K562 (cell line): ENCODE measurements at regions not wholly inside any gene's neighbourhood (a gene's known extent, or its start where the extent isn't known, plus 50 kb on each side); places are given as distances from the start of the nearest gene placed in this dataset.
A peak's percentile ranks its signal among the peaks of the same experiment; 100 is the strongest.

ENCODE experiments used
- ATAC-seq: fragments of 200-7000 bp; cut with Tn5 transposase; 3 replicates; pipeline ENCODE4 v1.9.1; 2020; ENCODE audit warnings: moderate library complexity
- BruUV-seq: library from RNA; stranded (reverse); fragments of 400-500 nt; replicated peaks from 2 replicates; lab custom pipeline; 2021; lab: Mats Ljungman, UMichigan
- CTCF ChIA-PET: fragments of 300-600 bp; formaldehyde crosslinking; extraction: SDS; loops from one replicate; lab custom pipeline; 2021; ENCODE audit warnings: low intra/inter-chr PET ratio; lab: Yijun Ruan, JAX
- POLR2A ChIA-PET: fragments of 300-600, 350-650 bp; sonication (Branson Sonifier 250); formaldehyde crosslinking; extraction: SDS; loops from one replicate; lab custom pipeline; 2021; ENCODE audit warnings: antibody characterized with exemption, inconsistent platforms; lab: Yijun Ruan, JAX
- DNase-seq, 4 experiments: peaks; one replicate each; pipeline versions ENCODE4 v3.0.0 to v3.0.0-alpha.2; 2011 to 2018; ENCODE audit warnings: low spot score in 3 of 4, mixed read lengths in 3 of 4; ENCODE audit errors: extremely low read depth in 1 of 4
- FAIRE-seq: peaks from 2 replicates; lab custom pipeline; 2011; peaks lifted over from hg19 to GRCh38; lab: Jason Lieb, UNC
- H2AFZ ChIP-seq: 2 replicates; pipeline ENCODE4 v1.6.0; 2011; ENCODE audit warnings: low read depth, low read length, control low read depth, inconsistent platforms
- H3K27ac ChIP-seq: fragments of 200-600 bp; 3 replicates; pipeline ENCODE4 v1.8.0; 2011; ENCODE audit warnings: low read depth, mild to moderate bottlenecking, control low read depth, inconsistent platforms, low read length, moderate library complexity, mixed read lengths; ENCODE audit errors: extremely low read depth
- H3K27me3 ChIP-seq, 2 experiments: fragments of 300-600 bp in 1 of 2; 2 replicates in 1 of 2; 3 replicates in 1 of 2; pipeline versions ENCODE4 v1.6.0 to v1.8.0; 2011; ENCODE audit warnings: inconsistent platforms in 2 of 2, low read length in 2 of 2, mild to moderate bottlenecking in 1 of 2, mixed read lengths in 1 of 2, moderate library complexity in 1 of 2; ENCODE audit not compliant: control insufficient read depth in 2 of 2, insufficient read depth in 2 of 2
- H3K36me3 ChIP-seq: fragments of 300-600 bp; 3 replicates; pipeline ENCODE4 v1.8.0; 2011; ENCODE audit warnings: mild to moderate bottlenecking, low read length, inconsistent platforms; ENCODE audit not compliant: control insufficient read depth, insufficient read depth
- H3K4me1 ChIP-seq, 2 experiments: fragments of 200-600 bp in 1 of 2; replicated peaks in 1 of 2; 2 replicates in 1 of 2; 3 replicates in 1 of 2; pipeline versions ENCODE4 v1.5.1 to v1.8.0; 2011; ENCODE audit warnings: inconsistent platforms in 2 of 2, low read length in 2 of 2, mild to moderate bottlenecking in 1 of 2, mixed read lengths in 1 of 2, moderate library complexity in 1 of 2; ENCODE audit not compliant: control insufficient read depth in 2 of 2, insufficient read depth in 2 of 2
- H3K4me2 ChIP-seq: 2 replicates; pipeline ENCODE4 v1.6.1; 2011; ENCODE audit warnings: low read length, control low read depth, inconsistent platforms, mixed read lengths; ENCODE audit not compliant: insufficient read depth
- H3K4me3 ChIP-seq: fragments of 200-600 bp; sonication (generic), shearing (Covaris generic); 2 replicates; pipeline ENCODE4 v1.5.1; 2016; ENCODE audit warnings: control low read depth, inconsistent platforms
- H3K79me2 ChIP-seq: fragments of 200-600 bp; 3 replicates; pipeline ENCODE4 v1.8.0; 2011; ENCODE audit warnings: low read length, inconsistent platforms; ENCODE audit not compliant: control insufficient read depth, insufficient read depth
- H3K9ac ChIP-seq, 2 experiments: 2 replicates each; pipeline versions ENCODE4 v1.6.0 to v1.6.1; 2011; ENCODE audit warnings: low read depth in 2 of 2, low read length in 2 of 2, control low read depth in 1 of 2, inconsistent platforms in 1 of 2, mild to moderate bottlenecking in 1 of 2, mixed read lengths in 1 of 2; ENCODE audit not compliant: insufficient read depth in 1 of 2
- H3K9me1 ChIP-seq: one replicate; pipeline ENCODE4 v1.6.0; 2011; ENCODE audit warnings: inconsistent platforms, mild to moderate bottlenecking, low read length, moderate library complexity; ENCODE audit not compliant: control insufficient read depth, insufficient read depth
- H3K9me3 ChIP-seq: replicated peaks from 2 replicates; pipeline ENCODE4 v1.5.1; 2011; ENCODE audit warnings: low read depth, low read length, inconsistent platforms; ENCODE audit not compliant: control insufficient read depth, insufficient read depth
- H4K20me1 ChIP-seq: replicated peaks from 2 replicates; pipeline ENCODE4 v1.6.1; 2011; ENCODE audit warnings: low read length, inconsistent platforms, mixed read lengths; ENCODE audit not compliant: control insufficient read depth, insufficient read depth
- AFF4 ChIP-seq: sonication (generic); formaldehyde crosslinking; IDR thresholded peaks from 2 replicates; pipeline ENCODE4 v1.8.0; 2023; ENCODE audit warnings: mild to moderate bottlenecking, missing genetic modification reagents
- CEBPG ChIP-seq, 3 experiments: fragments of 200-800 bp in 1 of 3; sonication (Bioruptor generic) in 1 of 3; sonication (generic) in 1 of 3; formaldehyde crosslinking in 1 of 3; IDR thresholded peaks in 2 of 3; conservative IDR thresholded peaks in 1 of 3; 2 replicates each; pipeline versions ENCODE4 v1.6.1 to v1.8.0; 2016 to 2022; ENCODE audit warnings: missing compliant biosample characterization in 2 of 3, missing genetic modification characterization in 2 of 3, mild to moderate bottlenecking in 1 of 3, missing genetic modification reagents in 1 of 3
- CREB1 ChIP-seq, 2 experiments: sonication (generic) in 1 of 2; formaldehyde crosslinking in 1 of 2; IDR thresholded peaks; 2 replicates each; pipeline versions ENCODE4 v1.6.1 to v1.8.0; 2012 to 2022; ENCODE audit warnings: inconsistent platforms in 1 of 2, mild to moderate bottlenecking in 1 of 2, missing genetic modification reagents in 1 of 2, moderate library complexity in 1 of 2
- DACH1 ChIP-seq: fragments of 450-650 bp; IDR thresholded peaks from 2 replicates; pipeline ENCODE4 v1.6.1; 2018; ENCODE audit not compliant: partially characterized antibody
- ELF2 ChIP-seq: fragments of 250-450 bp; sonication (Bioruptor Pico); IDR thresholded peaks from 2 replicates; pipeline ENCODE4 v1.5.0; 2021; ENCODE audit warnings: mild to moderate bottlenecking
- HES1 ChIP-seq: fragments of 450-650 bp; IDR thresholded peaks from 2 replicates; pipeline ENCODE4 v1.6.1; 2016; ENCODE audit warnings: low read depth, mild to moderate bottlenecking, moderate library complexity
- HMG20A ChIP-seq: fragments of 450-650 bp; formaldehyde crosslinking; conservative IDR thresholded peaks from 2 replicates; pipeline ENCODE4 v1.4.0; 2020; ENCODE audit warnings: mild to moderate bottlenecking, mixed read lengths
- KDM1A ChIP-seq, 2 experiments: fragments of 450-650 bp; IDR thresholded peaks; 2 replicates each; pipeline ENCODE4 v1.6.1; 2016; ENCODE audit warnings: mild to moderate bottlenecking in 2 of 2
- KLF16 ChIP-seq: IDR thresholded peaks from 2 replicates; pipeline ENCODE4 v1.6.1; 2016; ENCODE audit warnings: antibody characterized with exemption
- NR4A1 ChIP-seq, 2 experiments: fragments of 250-450 bp in 1 of 2; fragments of 450-650 bp in 1 of 2; sonication (Bioruptor Pico) in 1 of 2; IDR thresholded peaks; 2 replicates each; pipeline versions ENCODE4 v1.4.0 to v1.6.1; 2016 to 2020; ENCODE audit warnings: mild to moderate bottlenecking in 2 of 2, missing compliant biosample characterization in 1 of 2, missing genetic modification characterization in 1 of 2, moderate library complexity in 1 of 2
- TCF3 ChIP-seq: sonication (generic); formaldehyde crosslinking; IDR thresholded peaks from 2 replicates; pipeline ENCODE4 v1.4.0; 2020; ENCODE audit warnings: mild to moderate bottlenecking, missing genetic modification reagents
- WGBS: fragments of 100-300 bp; shearing (Covaris generic); methylation state at CpG from one replicate; pipeline ENCODE4 v1.1.6; 2016; ENCODE audit warnings: low coverage, mixed read lengths; ENCODE audit not compliant: insufficient coverage; ENCODE audit errors: missing lambda C conversion rate; 5-methylcytosine and 5-hydroxymethylcytosine counted together
- in situ Hi-C: fragments of 300-500 bp; cut with MboI; formaldehyde crosslinking; loops from 4 replicates; pipeline ENCODE4 v1.15.0; 2018; ENCODE audit warnings: inconsistent platforms, mixed read lengths
- intact Hi-C: fragments of 100-400 bp; cut with micrococcal nuclease; formaldehyde crosslinking; loops from 2 replicates; pipeline ENCODE4 v1.14.2; 2022

GRCh38 chr3:17947833-17948232 lies 205.4 kb upstream of the TBC1D5 start:
- BruUV-seq, result no TSS peak
- CTCF ChIA-PET, result no interaction called here
- Histone ChIP-seq H4K20me1 (no peaks in the 10 kb centered on the region), H3K4me3 (no peak overlapping the region), H3K27ac (no peak overlapping the region), H3K9me1 (no peaks in the 10 kb centered on the region), H2AFZ (no peak overlapping the region), H3K4me1 (peaks cover 0 to 9% of the 10 kb centered on the region in 2 experiments; a peak in 2 of 5 replicates), H3K79me2 (no peaks in the 10 kb centered on the region), H3K9me3 (no peaks in the 10 kb centered on the region), H3K9ac (no peak overlapping the region), H3K4me2 (no peak overlapping the region), H3K27me3 (no peaks in the 10 kb centered on the region; a peak in 1 of 5 replicates), H3K36me3 (no peaks in the 10 kb centered on the region)
- intact Hi-C loops, result no loop called here
- no peak for ATAC-seq
- no peak for DNase-seq
- no peak for FAIRE-seq
- POLR2A ChIA-PET, result no interaction called here
- in situ Hi-C loops, result no loop called here
- TF ChIP-seq ELF2 (CRISPR knock-in tag) (no peak), CEBPG (CRISPR knock-in tag; IDR thresholded peaks at IDR 0.05) (no peak), CEBPG (tag; conservative IDR thresholded peaks at IDR 0.05 in 1 of 2, IDR thresholded peaks at IDR 0.05 in 1 of 2) (peak; percentile 64 to 69; a peak in 2 of 4 replicates)

GRCh38 chr3:17946619-17947018 lies 204.2 kb upstream of the TBC1D5 start:
- H3K36me3 ChIP-seq, result no peaks in the 10 kb centered on the region
- peaks cover 0 to 9% of the 10 kb centered on the region in 2 experiments; a peak in 2 of 5 replicates for H3K4me1 ChIP-seq
- in situ Hi-C loops (no loop called here), intact Hi-C loops (no loop called here)
- DNase-seq (peak in 2 of 4 experiments; percentile 38 to 72), ATAC-seq (peak; percentile 82), FAIRE-seq (no peak)
- under 1% methylated on average over 6 of the region's 6 CpGs for WGBS
- H4K20me1 ChIP-seq, result no peaks in the 10 kb centered on the region
- H2AFZ ChIP-seq, result no peak overlapping the region
- no peak overlapping the region for H3K27ac ChIP-seq
- H3K9me1 ChIP-seq, result no peaks in the 10 kb centered on the region
- CTCF ChIA-PET, result no interaction called here
- no peak overlapping the region for H3K4me3 ChIP-seq
- POLR2A ChIA-PET, result interaction anchor here (0.6 to 1.4 kb wide), 2 partner anchors 20 to 428 kb away, joined by 3 read pairs; no protein-coding TSS in a partner anchor
- H3K79me2 ChIP-seq, result no peaks in the 10 kb centered on the region
- no TSS peak for BruUV-seq
- no peak overlapping the region for H3K4me2 ChIP-seq
- no peak overlapping the region for H3K9ac ChIP-seq
- no peaks in the 10 kb centered on the region for H3K9me3 ChIP-seq
- no peaks in the 10 kb centered on the region; a peak in 1 of 5 replicates for H3K27me3 ChIP-seq
- TF ChIP-seq KDM1A (IDR thresholded peaks at IDR 0.05), result peak; percentile 87 to 91
- peak; percentile 52 for TF ChIP-seq DACH1
- TF ChIP-seq KLF16, result peak; percentile 74
- no peak for TF ChIP-seq HMG20A (CRISPR knock-in tag)
- TF ChIP-seq HES1, result peak; percentile 64; the same call in 1 of the 2 replicates
- TF ChIP-seq CREB1 (IDR thresholded peaks at IDR 0.05), result 0 out of 2 replicates have a peak, but pooled peaks have one; percentile 27
- no peak for TF ChIP-seq CREB1 (CRISPR knock-in tag; IDR thresholded peaks at IDR 0.05)
- peak; percentile 86 for TF ChIP-seq TCF3 (CRISPR knock-in tag)
- TF ChIP-seq AFF4 (CRISPR knock-in tag), result no peak
- no peak for TF ChIP-seq NR4A1 (CRISPR knock-in tag; IDR thresholded peaks at IDR 0.05)
- peak; percentile 93 for TF ChIP-seq NR4A1 (tag; IDR thresholded peaks at IDR 0.05)
